Fibroblast of mammary gland (primary cell): ENCODE measurements at regions not wholly inside any gene's neighbourhood (a gene's known extent, or its start where the extent isn't known, plus 50 kb on each side); places are given as distances from the start of the nearest gene placed in this dataset.

ENCODE experiments used
- DNase-seq: peaks from one replicate; pipeline ENCODE4 v3.0.0-alpha.2; 2010; ENCODE audit warnings: low read depth
- H3K4me3 ChIP-seq: 2 replicates; pipeline ENCODE4 v1.5.1; 2011; ENCODE audit warnings: low read depth, mild to moderate bottlenecking, low read length, moderate library complexity; ENCODE audit not compliant: control insufficient read depth
- TF ChIP-seq, protein P1 (sequence below): conservative IDR thresholded peaks from 2 replicates; pipeline ENCODE4 v1.5.1; 2011; ENCODE audit warnings: low read depth, low read length, inconsistent platforms; ENCODE audit not compliant: control insufficient read depth, insufficient read depth

DNA sequence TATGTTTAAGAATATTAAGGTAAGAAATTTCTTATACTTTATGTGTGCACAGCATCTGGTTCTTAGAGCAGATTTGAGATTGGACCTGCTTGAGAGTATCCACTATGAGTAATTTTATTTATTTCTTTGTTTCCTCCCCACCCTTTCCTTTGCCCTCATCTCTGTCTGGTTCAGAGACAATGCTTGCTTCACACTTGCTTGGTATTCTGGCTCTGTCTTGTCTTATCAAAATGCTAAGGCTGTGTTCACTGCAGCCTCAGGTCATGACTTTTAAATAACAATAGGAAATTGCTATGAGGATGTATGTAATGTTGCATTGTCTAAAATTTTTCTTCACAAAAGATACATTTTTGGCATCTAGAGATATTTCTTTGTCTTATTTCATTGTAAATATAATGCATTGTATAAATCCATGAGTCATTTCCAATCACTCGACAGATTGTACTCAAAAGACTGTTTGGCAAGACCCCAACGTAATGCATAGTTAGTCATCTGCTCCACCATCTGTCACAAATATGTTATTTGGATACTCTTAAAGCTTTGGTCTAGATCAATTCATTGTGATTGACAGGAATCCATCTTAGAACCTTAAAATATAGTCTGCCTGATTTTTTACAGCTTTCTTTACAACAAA, 395.7 kb downstream of the AASDHPPT start:
- DNase-seq: peak; percentile 83
- no peak overlapping the region for H3K4me3 ChIP-seq
- TF ChIP-seq, protein P1, sequence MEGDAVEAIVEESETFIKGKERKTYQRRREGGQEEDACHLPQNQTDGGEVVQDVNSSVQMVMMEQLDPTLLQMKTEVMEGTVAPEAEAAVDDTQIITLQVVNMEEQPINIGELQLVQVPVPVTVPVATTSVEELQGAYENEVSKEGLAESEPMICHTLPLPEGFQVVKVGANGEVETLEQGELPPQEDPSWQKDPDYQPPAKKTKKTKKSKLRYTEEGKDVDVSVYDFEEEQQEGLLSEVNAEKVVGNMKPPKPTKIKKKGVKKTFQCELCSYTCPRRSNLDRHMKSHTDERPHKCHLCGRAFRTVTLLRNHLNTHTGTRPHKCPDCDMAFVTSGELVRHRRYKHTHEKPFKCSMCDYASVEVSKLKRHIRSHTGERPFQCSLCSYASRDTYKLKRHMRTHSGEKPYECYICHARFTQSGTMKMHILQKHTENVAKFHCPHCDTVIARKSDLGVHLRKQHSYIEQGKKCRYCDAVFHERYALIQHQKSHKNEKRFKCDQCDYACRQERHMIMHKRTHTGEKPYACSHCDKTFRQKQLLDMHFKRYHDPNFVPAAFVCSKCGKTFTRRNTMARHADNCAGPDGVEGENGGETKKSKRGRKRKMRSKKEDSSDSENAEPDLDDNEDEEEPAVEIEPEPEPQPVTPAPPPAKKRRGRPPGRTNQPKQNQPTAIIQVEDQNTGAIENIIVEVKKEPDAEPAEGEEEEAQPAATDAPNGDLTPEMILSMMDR: no peak

DNA sequence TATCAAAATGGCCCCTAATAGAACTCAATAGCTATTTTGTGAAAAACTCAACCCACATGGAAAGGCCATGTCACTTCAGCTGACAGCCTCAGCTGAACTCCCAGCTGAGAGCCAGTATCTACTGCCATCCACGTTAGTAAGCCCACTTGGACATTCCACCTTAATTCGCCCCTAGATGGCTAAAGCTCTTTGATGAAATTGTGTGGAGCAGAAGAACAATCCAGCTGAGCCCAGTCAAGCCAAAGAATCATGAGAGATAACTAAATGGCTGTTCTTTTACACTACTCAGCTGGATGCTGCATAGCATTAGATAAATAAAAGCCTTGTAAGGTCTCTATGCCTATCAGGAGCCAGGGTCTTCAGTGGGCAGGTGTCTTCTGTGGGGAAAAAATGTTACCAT, 396.8 kb downstream of the AASDHPPT start:
- no peak for DNase-seq
- TF ChIP-seq, protein P1: no peak
- H3K4me3 ChIP-seq: no peak overlapping the region

DNA sequence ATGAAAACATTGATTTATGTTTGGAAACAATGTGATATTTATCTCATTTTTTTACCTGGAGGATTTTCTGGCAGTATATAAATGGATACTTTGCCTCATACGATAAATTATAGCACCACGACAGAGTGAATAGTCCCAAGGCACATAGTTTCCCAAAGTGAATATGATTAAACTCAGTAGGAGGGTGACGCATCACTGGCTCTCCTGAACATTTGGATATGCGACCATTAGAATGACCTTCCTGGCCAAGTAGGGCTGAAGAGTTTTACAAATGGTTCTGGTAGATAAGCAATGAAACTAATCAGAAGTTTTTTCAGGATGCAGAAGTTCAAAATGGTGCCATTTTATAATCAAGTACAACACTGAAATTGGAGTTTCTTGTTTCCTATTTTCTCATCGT, 397.7 kb downstream of the AASDHPPT start:
- TF ChIP-seq, protein P1: no peak
- H3K4me3 ChIP-seq: no peak overlapping the region
- peak; percentile 23 for DNase-seq

DNA sequence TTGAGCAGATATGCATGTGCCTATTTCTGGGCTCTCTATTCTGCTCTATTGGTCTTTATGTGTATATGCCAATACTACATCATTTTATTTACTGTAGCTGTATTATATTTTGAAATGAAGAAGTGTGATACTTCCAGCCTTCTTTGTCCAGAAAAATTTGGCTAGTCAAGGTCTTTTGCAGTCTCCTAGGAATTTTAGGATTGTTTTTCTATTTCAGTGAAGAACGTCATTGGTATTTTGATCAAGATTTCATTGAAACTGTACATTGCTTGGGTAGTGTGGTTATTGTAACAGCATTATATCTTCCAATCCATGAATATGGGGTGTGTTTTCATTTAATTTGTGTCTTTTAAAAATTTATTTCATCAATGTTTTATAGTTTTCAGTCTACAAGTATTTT, 400.3 kb downstream of the AASDHPPT start:
- TF ChIP-seq, protein P1: no peak
- DNase-seq: no peak
- H3K4me3 ChIP-seq: no peak overlapping the region

DNA sequence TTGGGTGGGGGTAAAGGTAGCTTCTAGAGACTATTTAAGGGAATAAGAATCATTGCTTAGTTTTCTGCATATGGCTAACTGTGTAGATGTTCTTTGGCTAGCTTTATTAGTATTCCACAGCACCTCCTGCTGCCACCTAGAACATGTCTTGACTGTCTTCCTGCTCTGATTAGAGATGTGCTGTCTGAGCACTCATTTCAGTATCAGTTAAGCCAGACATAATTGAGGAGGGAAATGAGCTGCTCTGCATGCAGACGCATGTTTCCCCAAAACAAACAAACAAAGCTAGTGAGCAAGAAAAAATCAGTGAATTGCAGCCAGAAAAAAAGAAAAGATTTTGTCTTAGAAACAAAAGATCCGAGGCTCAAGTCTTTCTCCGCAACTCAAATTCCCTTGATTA, 402.2 kb downstream of the AASDHPPT start:
- H3K4me3 ChIP-seq: no peak overlapping the region
- DNase-seq: no peak
- TF ChIP-seq, protein P1: no peak

DNA sequence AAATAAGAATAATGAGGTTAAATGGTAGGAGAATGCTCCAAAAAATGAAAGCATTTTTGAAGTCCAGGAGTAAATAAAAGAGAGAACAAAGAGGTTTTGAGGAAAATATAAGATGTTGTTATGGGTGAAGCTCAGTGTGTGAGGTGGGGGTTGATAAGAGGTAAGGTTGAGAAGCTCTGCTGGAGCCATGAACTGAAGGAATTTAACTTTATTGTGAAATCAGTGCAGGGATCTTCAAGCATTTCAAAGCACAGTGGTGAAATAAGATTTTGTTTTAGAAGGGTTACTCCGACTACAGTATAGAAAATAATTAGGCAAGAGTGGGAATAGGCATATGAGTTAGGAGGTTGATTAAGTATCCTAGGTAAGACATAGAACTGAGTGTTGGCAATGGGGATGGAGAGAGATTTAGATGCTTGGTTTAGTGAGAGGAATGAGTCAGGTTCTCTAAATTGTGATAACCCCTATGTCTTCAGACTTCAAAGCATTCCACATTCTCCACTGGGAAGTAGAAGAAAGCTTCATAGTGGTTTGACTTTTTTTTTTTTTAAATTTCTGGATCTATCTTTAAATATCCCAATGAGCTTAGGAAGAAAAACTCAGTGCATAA, 403.2 kb downstream of the AASDHPPT start:
- TF ChIP-seq, protein P1: no peak
- peak; percentile 21 for DNase-seq
- no peak overlapping the region for H3K4me3 ChIP-seq
